Activated naive CD8-positive, alpha-beta T cell treated with anti-CD3 and anti-CD28 coated beads, Interleukin-2, amount 50 U/mL, for 24 hours (primary cell): ENCODE measurements at regions not wholly inside any gene's neighbourhood (a gene's known extent, or its start where the extent isn't known, plus 50 kb on each side); places are given as distances from the start of the nearest gene placed in this dataset.

Experiments used
- ATAC-seq: fragments of 150-1000 bp; cut with Tn5 transposase; one replicate; pipeline ENCODE4 v1.10.0; 2021
- DNase-seq: peaks from one replicate; pipeline ENCODE4 v3.0.0; 2021
- H3K27ac Mint-ChIP-seq: one replicate; pipeline ENCODE4 v1.8.0; 2021; ENCODE audit warnings: mild to moderate bottlenecking, mixed read lengths
- H3K27me3 Mint-ChIP-seq: one replicate; pipeline ENCODE4 v1.8.0; 2021; ENCODE audit warnings: mixed read lengths
- H3K36me3 Mint-ChIP-seq: one replicate; pipeline ENCODE4 v1.8.0; 2021; ENCODE audit warnings: low read depth, mixed read lengths
- H3K4me1 Mint-ChIP-seq: one replicate; pipeline ENCODE4 v1.8.0; 2021; ENCODE audit warnings: mixed read lengths
- H3K4me3 Mint-ChIP-seq: one replicate; pipeline ENCODE4 v1.8.0; 2021; ENCODE audit warnings: mild to moderate bottlenecking, moderate library complexity, mixed read lengths
- H3K9me3 Mint-ChIP-seq: one replicate; pipeline ENCODE4 v1.8.0; 2021; ENCODE audit warnings: mixed read lengths

DNA sequence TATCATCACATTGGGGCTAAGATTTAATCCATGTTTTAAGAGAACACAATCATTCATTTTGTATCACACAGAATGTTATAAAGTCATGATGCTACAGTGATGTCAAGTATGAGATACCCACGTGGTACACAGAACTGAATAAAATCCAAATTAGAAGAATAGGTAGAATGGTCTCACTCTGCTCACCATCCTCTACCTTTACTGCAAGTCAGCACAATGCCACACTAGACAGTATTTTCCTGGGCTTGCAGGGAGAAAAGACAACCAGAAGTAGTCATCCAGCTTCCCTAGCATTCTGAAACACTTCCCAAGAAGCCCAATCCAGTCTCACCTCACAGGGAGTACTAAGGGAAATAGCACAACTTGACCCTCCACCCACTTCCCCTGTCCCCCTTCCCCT lies 856.2 kb upstream of the NRXN1 start:
- H3K27me3 Mint-ChIP-seq, result no peaks in the 10 kb centered on the region
- no peaks in the 10 kb centered on the region for H3K36me3 Mint-ChIP-seq
- no peaks in the 10 kb centered on the region for H3K4me1 Mint-ChIP-seq
- no peak overlapping the region for H3K4me3 Mint-ChIP-seq
- DNase-seq (no peak), ATAC-seq (no peak)
- no peak overlapping the region for H3K27ac Mint-ChIP-seq
- H3K9me3 Mint-ChIP-seq, result peaks cover 15% of the 10 kb centered on the region

DNA sequence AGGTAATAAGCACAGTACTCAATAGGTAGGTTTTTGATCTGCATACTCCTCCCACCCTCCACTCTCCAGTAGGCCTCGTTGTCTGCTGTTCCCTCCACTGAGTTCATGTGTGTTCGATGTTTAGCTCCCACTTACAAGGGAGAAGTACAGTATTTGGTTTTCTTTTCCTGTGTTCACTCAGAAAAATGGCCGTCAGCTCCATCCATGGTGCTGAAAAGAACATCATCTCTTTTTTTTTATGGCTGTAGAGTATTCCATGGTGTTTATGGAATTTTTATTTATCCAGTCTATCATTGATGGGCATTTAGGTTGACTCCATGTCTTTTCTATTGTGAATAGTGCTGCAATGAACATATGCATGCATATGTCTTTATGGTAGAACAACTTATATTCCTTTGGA lies 849.7 kb upstream of the NRXN1 start:
- Mint-ChIP-seq H3K27ac (no peak overlapping the region), H3K9me3 (peaks cover 15% of the 10 kb centered on the region), H3K4me3 (no peak overlapping the region), H3K4me1 (no peaks in the 10 kb centered on the region), H3K36me3 (no peaks in the 10 kb centered on the region), H3K27me3 (no peaks in the 10 kb centered on the region)
- ATAC-seq (no peak), DNase-seq (no peak)

DNA sequence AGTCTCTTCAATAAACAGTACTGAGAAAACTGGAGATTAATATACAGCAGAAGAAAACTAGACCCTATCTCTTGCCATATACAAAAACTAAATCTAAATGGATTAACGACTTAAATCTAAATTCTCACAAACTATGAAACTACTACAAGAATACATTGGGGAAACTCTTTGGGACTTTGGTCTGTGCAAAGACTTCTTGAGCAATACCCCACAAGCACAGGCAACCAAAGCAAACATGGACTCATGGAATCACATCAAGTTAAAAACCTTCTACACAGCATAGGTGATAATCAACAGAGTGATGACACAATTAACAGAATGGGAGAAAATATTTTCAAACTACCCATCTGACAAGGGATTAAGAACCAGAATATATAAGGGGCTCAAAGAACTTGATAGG lies 848.2 kb upstream of the NRXN1 start:
- no peak overlapping the region for H3K27ac Mint-ChIP-seq
- no peaks in the 10 kb centered on the region for H3K36me3 Mint-ChIP-seq
- ATAC-seq (no peak), DNase-seq (no peak)
- H3K4me3 Mint-ChIP-seq, result no peak overlapping the region
- H3K4me1 Mint-ChIP-seq, result no peaks in the 10 kb centered on the region
- no peaks in the 10 kb centered on the region for H3K27me3 Mint-ChIP-seq
- H3K9me3 Mint-ChIP-seq, result peaks cover 15% of the 10 kb centered on the region

- ATAC-seq (no peak), DNase-seq (no peak)
- H3K27me3 Mint-ChIP-seq, result no peaks in the 10 kb centered on the region
- no peak overlapping the region for H3K4me3 Mint-ChIP-seq
- no peaks in the 10 kb centered on the region for H3K36me3 Mint-ChIP-seq
- H3K27ac Mint-ChIP-seq, result no peak overlapping the region
- no peaks in the 10 kb centered on the region for H3K4me1 Mint-ChIP-seq
- peaks cover 24% of the 10 kb centered on the region for H3K9me3 Mint-ChIP-seq
Measured at GRCh38 chr2:51866361-51866760, 834.4 kb upstream of the NRXN1 start.

DNA sequence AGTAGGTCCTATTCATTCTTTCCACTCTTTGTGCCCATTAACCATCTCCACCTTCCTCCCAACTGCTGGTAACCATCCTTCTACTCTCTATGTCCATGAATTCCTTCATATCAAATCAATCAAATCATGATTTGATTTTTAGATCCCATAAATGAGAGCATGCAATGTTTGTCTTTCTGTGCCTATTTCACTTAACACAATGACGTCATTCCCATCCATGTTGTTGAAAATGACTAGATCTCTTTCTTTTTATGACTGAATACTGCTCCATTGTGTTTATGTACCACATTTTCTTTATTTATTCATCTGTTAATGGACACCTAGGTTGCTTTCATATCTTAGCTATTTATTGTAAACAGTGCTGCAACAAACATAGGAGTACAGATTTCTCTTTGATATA lies 827.3 kb upstream of the NRXN1 start:
- no peak for ATAC-seq
- Mint-ChIP-seq H3K27ac (no peak overlapping the region), H3K4me1 (no peaks in the 10 kb centered on the region), H3K36me3 (no peaks in the 10 kb centered on the region), H3K27me3 (no peaks in the 10 kb centered on the region), H3K4me3 (no peak overlapping the region), H3K9me3 (peaks cover 12% of the 10 kb centered on the region)
- no peak for DNase-seq

DNA sequence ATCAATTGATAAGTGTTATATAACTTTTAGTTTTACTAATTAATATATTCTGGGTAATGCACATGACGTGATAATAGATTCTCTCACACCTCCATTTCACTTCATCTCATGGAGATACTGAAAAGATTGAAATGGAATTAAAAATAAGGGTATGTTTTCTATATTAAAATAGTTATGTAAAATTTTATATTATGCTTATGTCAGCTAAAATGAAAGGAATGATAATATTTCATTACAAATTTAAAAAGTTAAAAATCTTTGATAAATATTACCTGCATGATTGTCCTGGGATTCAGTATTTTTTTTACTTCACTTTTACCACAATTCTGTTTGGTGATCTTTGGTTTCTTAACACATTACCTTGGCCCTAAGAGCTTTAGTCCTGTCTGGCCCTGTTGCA lies 823.8 kb upstream of the NRXN1 start:
- no peak overlapping the region for H3K4me3 Mint-ChIP-seq
- H3K27ac Mint-ChIP-seq, result no peak overlapping the region
- no peak for ATAC-seq
- DNase-seq, result no peak
- H3K27me3 Mint-ChIP-seq, result no peaks in the 10 kb centered on the region
- H3K4me1 Mint-ChIP-seq, result no peaks in the 10 kb centered on the region
- H3K9me3 Mint-ChIP-seq, result peaks cover 8% of the 10 kb centered on the region
- no peaks in the 10 kb centered on the region for H3K36me3 Mint-ChIP-seq

DNA sequence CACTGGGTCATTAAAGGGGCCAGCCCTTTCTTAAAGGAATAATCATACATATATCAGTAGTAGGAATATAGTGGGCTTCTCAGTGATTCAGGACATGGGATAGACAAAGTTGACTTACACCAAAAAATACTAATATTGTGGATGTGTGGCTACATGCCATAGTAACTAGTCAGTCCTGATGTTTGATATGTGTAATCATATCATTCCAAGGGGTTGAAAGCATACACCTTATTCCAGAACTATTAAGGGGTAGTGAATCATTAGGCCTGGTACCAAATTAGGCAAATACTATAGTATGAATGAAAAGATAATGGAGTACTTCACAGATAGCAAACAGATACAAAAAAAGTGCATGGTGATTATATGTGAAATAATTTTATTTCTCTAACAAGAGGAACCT lies 814.9 kb upstream of the NRXN1 start:
- Mint-ChIP-seq H3K9me3 (peaks cover 17% of the 10 kb centered on the region), H3K27me3 (no peaks in the 10 kb centered on the region), H3K27ac (no peak overlapping the region), H3K4me3 (no peak overlapping the region), H3K4me1 (no peaks in the 10 kb centered on the region), H3K36me3 (no peaks in the 10 kb centered on the region)
- ATAC-seq, result no peak
- no peak for DNase-seq

DNA sequence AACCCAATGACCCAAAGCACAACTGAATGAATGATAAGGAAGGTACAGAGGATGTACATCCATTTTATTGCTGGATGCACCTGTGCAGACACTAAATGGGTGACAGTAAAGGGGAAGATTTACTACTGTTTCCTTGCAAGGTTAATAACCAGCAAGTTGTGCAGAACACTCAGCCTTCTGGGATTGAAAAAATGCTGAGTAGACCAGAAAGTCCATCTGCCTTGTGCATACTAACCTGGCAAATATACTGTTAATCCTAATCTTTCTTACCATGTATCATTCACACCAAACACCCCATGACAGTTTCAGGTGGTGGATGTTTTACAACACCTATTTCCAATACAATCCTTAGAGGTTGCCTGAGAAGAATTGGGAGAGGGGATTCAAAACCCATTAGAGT lies 814.1 kb upstream of the NRXN1 start:
- DNase-seq, result no peak
- no peaks in the 10 kb centered on the region for H3K27me3 Mint-ChIP-seq
- peaks cover 19% of the 10 kb centered on the region for H3K9me3 Mint-ChIP-seq
- no peak overlapping the region for H3K4me3 Mint-ChIP-seq
- H3K36me3 Mint-ChIP-seq, result no peaks in the 10 kb centered on the region
- H3K4me1 Mint-ChIP-seq, result no peaks in the 10 kb centered on the region
- no peak for ATAC-seq
- no peak overlapping the region for H3K27ac Mint-ChIP-seq

- H3K9me3 Mint-ChIP-seq, result peaks cover 25% of the 10 kb centered on the region
- H3K4me1 Mint-ChIP-seq, result no peaks in the 10 kb centered on the region
- no peaks in the 10 kb centered on the region for H3K36me3 Mint-ChIP-seq
- no peaks in the 10 kb centered on the region for H3K27me3 Mint-ChIP-seq
- no peak overlapping the region for H3K4me3 Mint-ChIP-seq
- ATAC-seq (no peak), DNase-seq (no peak)
- no peak overlapping the region for H3K27ac Mint-ChIP-seq
Measured at GRCh38 chr2:51844596-51844995, 812.7 kb upstream of the NRXN1 start.

GRCh38 chr2:51829477-51829876 lies 797.5 kb upstream of the NRXN1 start:
- Mint-ChIP-seq H3K4me1 (no peaks in the 10 kb centered on the region), H3K27me3 (no peaks in the 10 kb centered on the region), H3K9me3 (no peaks in the 10 kb centered on the region), H3K36me3 (no peaks in the 10 kb centered on the region), H3K4me3 (no peak overlapping the region), H3K27ac (no peak overlapping the region)
- DNase-seq (no peak), ATAC-seq (no peak)

GRCh38 chr2:51825823-51826222 lies 793.9 kb upstream of the NRXN1 start:
- H3K27me3 Mint-ChIP-seq, result no peaks in the 10 kb centered on the region
- no peak overlapping the region for H3K27ac Mint-ChIP-seq
- DNase-seq (no peak), ATAC-seq (no peak)
- no peak overlapping the region for H3K4me3 Mint-ChIP-seq
- no peaks in the 10 kb centered on the region for H3K36me3 Mint-ChIP-seq
- no peaks in the 10 kb centered on the region for H3K9me3 Mint-ChIP-seq
- H3K4me1 Mint-ChIP-seq, result no peaks in the 10 kb centered on the region

GRCh38 chr2:51813247-51813646 lies 781.3 kb upstream of the NRXN1 start:
- Mint-ChIP-seq H3K36me3 (no peaks in the 10 kb centered on the region), H3K4me3 (no peak overlapping the region), H3K27me3 (no peaks in the 10 kb centered on the region), H3K9me3 (peaks cover 13% of the 10 kb centered on the region), H3K27ac (no peak overlapping the region), H3K4me1 (no peaks in the 10 kb centered on the region)
- no peak for DNase-seq
- ATAC-seq, result no peak

- no peaks in the 10 kb centered on the region for H3K27me3 Mint-ChIP-seq
- ATAC-seq (no peak), DNase-seq (no peak)
- no peaks in the 10 kb centered on the region for H3K4me1 Mint-ChIP-seq
- no peak overlapping the region for H3K4me3 Mint-ChIP-seq
- no peak overlapping the region for H3K27ac Mint-ChIP-seq
- H3K36me3 Mint-ChIP-seq, result no peaks in the 10 kb centered on the region
- peaks cover 11% of the 10 kb centered on the region for H3K9me3 Mint-ChIP-seq
Measured at GRCh38 chr2:51812138-51812866, 780.4 kb upstream of the NRXN1 start.

DNA sequence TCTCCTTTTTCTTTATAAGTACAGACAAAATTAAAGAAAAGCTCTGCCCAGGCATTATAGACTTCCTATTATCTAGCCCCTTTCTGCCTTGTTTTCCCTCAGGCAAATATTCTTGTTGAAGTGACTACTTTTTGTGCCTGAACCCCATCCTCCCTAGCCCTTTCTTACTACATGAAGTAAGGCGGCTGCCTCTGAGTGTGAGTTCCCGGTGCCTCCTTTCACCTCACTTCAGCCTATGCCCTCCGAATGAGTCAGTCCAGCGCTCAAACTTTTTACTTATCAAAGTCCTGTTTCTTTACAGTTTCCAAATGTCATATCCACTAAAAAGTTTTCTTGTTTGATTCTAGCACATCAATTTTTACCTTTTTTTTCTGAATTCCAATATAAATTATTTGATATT lies 778.3 kb upstream of the NRXN1 start:
- ATAC-seq (no peak), DNase-seq (no peak)
- no peak overlapping the region for H3K4me3 Mint-ChIP-seq
- H3K4me1 Mint-ChIP-seq, result no peaks in the 10 kb centered on the region
- no peaks in the 10 kb centered on the region for H3K36me3 Mint-ChIP-seq
- no peak overlapping the region for H3K27ac Mint-ChIP-seq
- H3K27me3 Mint-ChIP-seq, result no peaks in the 10 kb centered on the region
- peaks cover 15% of the 10 kb centered on the region for H3K9me3 Mint-ChIP-seq

DNA sequence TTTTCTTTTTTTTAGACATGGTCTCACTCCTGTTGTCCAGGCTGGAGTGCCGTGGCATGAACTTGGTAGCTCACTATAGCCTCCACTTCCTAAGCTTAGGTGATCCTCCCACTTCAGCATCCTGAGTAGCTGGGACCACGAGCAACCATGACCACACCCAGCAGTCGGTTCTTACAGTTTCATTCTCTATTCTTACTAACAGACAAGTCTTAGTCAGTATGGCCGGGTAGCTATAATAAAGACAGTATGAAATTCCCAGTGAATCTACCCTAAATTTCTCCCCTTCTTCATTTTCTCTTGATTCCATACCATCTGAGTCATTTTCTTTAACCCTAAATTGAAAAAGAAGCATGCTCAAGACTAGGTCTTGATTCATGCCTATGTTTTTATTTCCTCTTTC lies 775.3 kb upstream of the NRXN1 start:
- H3K27ac Mint-ChIP-seq, result no peak overlapping the region
- H3K27me3 Mint-ChIP-seq, result no peaks in the 10 kb centered on the region
- peaks cover 11% of the 10 kb centered on the region for H3K9me3 Mint-ChIP-seq
- no peaks in the 10 kb centered on the region for H3K4me1 Mint-ChIP-seq
- DNase-seq (no peak), ATAC-seq (no peak)
- H3K4me3 Mint-ChIP-seq, result no peak overlapping the region
- H3K36me3 Mint-ChIP-seq, result no peaks in the 10 kb centered on the region

GRCh38 chr2:51795248-51795888 lies 763.4 kb upstream of the NRXN1 start:
- Mint-ChIP-seq H3K27ac (no peak overlapping the region), H3K36me3 (no peaks in the 10 kb centered on the region), H3K4me3 (no peak overlapping the region), H3K4me1 (no peaks in the 10 kb centered on the region), H3K27me3 (no peaks in the 10 kb centered on the region), H3K9me3 (peaks cover 40% of the 10 kb centered on the region)
- no peak for ATAC-seq
- DNase-seq, result peak; percentile 3
